D341Med (cell line): ENCODE measurements at regions not wholly inside any gene's neighbourhood (a gene's known extent, or its start where the extent isn't known, plus 50 kb on each side); places are given as distances from the start of the nearest gene placed in this dataset.

Experiments
- DNase-seq: peaks from one replicate; pipeline ENCODE4 v3.0.0; 2012; ENCODE audit warnings: low spot score

GRCh38 chr4:56206258-56206657, 181.0 kb downstream of the AASDH start:
- no peak for DNase-seq

DNA sequence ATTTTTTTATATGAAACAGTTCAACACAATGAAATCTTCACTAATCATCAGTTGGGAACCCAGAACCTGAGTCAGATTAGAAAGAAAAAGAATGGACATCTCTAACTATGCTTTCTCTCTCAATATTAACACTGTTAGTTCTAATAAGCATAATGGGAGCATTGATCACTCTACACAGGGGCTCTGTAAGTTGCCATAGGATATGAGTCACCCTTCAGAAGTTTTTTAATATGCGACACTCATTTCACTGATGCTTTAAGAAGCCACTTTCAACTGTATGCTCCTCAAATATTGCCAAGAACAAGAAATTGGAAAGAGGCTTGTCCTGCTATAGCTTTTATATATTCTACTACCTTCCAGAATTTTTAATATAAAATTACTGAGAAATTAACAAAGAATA, 187.0 kb downstream of the AASDH start:
- no peak for DNase-seq

DNA sequence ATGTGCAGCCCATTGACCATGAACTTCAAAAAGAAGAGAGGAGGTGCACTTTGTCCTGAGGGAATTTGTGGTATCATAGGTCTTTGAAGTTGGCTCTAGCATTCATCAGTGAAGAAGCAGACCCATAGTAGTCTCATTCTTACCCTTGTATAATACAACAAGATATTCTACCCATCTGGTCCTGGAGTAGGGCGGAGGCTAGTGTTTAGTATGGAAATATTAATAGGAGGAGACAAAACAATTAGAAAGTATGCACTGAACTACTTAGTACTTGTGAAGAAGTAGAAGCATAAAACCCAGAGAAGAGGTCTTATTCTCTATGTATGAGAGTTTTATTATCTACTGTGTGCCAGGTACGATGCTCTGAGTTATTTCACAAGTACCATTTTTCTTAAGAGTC, 189.0 kb downstream of the AASDH start:
- no peak for DNase-seq

DNA sequence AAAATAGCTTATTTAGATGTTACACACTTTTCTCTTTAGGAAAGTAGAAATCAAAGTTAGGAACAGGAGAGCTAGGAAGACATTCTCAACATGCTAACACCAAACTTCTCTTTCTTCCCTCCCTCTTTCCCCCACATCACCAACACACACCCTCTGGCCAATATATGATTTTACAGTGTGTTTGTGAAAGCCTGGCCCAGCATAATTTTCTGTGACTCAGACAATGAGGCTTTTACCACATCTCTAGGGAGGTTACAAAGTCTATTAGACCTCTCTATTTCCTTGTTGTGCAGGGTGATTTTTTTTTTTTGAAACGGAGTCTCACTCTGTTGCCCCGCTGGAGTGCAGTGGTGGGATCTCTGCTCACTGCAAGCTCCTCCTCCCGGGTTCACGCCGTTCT, 189.9 kb downstream of the AASDH start:
- DNase-seq: no peak

DNA sequence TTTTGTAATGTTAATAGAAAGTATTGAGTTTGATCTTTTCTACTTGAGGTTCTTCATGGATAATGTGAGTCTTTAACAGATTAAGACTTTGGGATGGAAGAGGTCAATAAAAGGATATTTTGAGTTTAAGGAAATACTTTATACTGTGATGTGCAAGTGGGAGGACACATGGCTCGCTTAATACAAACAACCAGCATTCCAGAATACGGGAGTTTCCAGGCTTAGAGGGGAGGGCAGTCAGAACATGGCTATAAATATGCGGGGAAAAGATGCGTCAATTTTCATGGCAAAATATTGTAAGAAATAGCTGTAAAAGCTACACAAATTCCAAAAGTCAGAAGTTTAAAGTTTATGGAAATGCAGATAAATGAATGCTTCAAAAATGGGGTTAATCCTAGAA, 192.3 kb downstream of the AASDH start:
- no peak for DNase-seq

DNA sequence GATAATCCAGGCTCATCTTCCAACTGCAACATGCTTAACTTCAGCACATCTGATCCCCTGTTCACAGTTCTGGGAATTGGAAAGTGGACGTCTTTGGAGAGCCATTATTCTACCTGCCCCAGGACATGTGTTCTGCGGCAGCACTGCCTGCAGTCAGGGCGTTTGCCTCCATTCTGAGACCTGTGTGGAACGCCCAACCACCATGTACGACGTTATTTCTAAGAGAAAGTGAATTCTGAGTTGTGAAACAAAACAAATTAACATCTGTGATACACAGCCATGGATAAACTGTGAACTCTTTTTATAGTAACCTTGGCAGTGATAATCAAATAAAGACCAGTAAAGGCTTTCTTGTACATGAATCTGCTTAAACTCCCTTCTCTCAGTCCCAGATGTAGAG, 195.8 kb downstream of the AASDH start:
- DNase-seq: no peak

DNA sequence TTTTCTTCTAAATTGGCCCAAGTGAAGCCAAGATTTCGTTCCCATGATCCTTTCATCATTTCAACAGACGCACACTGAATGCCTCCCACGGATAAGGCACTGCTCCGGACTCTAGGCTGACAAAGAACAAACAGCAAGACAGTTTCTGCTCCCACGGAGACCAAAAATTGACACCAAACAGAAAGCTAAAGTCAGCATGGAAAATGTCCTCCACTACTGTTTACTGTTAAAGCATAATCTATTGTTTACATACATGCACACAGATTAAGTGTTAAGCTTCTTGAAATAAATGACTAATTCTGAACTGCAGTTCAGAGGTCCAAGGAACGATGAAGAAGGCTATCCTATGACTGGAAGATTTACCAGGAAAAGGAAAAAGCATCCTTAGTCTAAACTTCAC, 199.6 kb downstream of the AASDH start:
- DNase-seq: no peak

DNA sequence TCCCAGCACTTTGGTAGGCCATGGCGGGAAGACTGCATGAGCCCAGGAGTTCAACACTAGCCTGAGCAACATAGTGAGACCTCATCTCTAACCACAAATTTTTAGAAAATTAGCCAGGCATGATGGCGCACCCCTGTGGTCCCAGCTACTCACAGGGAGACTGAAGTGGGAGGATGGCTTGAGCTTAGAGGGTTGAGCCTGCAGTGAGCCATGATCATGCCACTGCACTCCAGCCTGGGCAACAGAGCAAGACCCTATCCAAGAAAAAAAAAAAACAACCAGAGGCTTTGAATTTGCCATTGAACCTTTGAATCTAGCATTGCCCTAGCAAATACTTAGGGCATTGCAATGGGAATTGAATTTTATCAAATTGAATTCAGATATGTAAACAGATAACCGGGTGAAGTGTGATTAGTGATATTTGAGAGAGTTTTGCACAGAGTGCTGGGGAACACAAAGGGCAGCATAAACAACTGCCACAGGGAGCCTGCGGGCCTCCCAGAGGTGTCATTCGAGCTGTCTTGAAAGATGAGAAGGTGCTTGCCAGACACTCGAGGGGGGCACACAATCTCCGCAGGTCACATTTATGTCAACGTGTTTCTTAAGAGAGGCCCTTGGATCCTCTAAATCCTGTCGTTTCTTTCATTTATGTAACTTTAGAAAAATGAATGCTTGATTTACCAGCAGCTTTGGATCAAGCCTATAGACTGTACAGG, 200.3 kb downstream of the AASDH start:
- no peak for DNase-seq

GRCh38 chr4:56185901-56186300, 201.4 kb downstream of the AASDH start:
- peak; percentile 45 for DNase-seq

DNA sequence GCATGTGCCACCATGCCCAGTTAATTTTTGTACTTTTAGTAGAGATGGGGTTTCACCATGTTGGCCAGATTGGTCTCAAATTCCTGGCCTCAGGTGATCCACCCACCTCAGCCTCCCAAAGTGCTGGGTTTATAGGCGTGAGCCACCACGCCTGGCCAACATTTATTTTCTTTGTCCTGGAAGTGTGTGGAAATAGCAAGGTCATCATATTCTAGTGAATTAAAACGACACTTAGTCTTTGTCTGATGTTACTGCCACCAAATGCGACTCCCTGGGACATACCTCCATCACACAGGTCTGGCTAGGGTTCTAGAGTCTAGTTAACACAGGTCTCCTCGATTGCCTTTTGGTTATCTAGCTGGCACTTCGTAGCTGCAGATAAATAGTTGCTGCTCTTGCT, 203.1 kb downstream of the AASDH start:
- DNase-seq: no peak

DNA sequence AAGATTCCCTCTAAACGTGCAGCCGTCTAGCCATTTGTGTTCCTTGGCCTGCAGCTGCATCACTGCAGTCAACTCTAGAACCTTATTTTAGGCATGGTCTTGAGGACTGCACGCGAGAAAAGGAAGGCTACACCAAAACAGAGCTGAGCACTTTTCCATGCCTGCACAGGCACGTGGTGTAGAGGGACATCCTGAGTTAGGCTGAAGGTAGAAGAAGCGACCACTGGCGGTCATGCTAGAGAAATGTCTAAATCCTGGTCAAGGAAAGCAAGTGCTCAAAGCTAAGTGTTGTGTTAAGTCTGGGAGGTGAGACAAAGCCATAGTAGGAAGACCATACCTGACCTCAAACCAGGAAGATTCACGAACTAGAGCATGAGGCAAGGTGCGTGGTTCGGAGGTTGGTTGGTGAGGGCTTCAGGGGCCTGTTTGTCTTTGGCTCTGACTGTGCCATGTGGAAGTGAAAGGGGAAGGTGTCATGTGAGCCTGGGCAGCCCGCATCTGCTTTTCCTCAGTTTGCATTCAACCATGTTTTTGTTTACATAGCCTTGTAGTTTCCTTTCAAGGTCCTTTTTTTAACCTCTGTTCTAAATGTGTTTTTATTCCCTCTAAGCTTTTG, 203.8 kb downstream of the AASDH start:
- DNase-seq: no peak

GRCh38 chr4:56182356-56182755, 204.9 kb downstream of the AASDH start:
- no peak for DNase-seq

DNA sequence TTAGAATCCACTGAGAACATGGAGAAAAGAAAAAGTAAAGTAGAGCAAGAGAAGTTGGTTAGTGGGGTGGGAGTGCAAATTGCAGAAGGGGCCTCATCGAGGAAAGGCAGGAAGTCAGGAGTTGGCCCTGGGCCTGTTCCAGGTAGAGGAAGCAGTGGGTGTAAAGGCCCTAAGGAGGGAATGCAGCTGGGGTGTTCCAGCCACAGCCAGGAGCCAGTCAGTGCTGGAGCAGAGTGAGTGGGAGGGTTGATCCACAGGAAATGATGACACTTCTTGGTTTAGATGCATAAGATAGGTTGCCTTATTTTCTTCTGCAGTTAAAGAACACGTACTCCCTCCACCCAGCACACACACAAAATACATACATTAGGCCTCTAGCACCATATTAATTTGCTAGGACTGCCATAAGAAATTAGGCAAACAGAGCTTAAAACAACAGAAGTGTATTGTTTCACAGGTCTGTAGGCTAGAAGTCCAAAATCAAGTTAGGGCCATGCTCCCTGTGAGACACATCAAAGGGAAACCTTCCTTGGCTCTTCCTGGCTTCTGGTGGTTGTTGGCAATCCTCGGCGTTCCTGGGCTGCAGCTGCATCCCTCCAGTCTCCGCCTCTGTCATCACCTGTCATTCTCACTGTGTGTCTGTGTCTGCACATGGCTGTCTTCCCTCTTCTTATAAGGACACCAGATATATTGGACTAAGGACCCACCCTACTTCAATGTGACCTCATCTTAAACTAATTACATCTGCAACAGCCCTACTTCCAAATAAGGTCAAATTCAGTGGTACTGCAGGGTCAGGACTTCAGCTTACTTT, 205.9 kb downstream of the AASDH start:
- no peak for DNase-seq

DNA sequence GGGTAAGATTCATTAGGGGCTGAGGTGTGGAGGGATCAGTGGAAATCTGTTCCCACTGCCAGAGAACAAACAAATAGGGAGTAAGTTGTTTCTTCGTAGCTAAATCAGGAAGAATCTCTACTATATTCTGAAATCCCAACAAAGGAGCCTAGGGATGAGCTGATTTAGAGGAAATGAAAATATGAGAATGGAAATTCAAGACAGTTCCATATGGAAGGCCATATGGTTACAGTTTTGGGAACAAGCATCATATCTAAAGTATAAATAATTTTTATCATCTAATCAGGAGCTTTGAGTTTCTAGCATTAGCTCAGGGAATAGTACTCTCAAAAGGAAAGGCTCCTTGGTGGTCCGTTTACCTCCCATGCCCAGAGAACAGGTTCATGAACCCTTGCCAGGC, 218.2 kb downstream of the AASDH start:
- no peak for DNase-seq

- DNase-seq: no peak
These were observed 216.2 kb downstream of the CEP135 start for GRCh38 chr4:56164907-56165306.

GRCh38 chr4:56160636-56161035, 211.9 kb downstream of the CEP135 start:
- no peak for DNase-seq

DNA sequence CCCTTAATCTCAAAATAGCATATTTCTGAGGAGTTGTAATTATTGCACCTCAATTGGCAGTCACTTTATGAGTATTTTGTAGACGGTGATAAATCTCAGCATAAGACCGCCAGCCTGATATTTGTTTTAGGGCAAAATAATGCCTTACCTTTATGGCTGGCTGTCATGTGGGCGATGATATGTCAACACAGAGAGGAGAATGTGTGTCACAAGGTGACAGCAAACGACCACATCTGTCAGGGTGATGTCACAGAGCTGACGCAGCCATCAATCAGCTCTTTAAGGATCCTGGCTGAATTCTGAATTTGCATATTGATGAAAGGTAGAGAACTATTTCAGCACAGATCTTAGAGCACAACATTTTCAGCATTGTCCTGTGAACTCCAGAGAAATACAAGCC, 209.7 kb downstream of the CEP135 start:
- DNase-seq: no peak

- DNase-seq: no peak
These were observed 207.4 kb downstream of the CEP135 start for GRCh38 chr4:56156141-56156540.

DNA sequence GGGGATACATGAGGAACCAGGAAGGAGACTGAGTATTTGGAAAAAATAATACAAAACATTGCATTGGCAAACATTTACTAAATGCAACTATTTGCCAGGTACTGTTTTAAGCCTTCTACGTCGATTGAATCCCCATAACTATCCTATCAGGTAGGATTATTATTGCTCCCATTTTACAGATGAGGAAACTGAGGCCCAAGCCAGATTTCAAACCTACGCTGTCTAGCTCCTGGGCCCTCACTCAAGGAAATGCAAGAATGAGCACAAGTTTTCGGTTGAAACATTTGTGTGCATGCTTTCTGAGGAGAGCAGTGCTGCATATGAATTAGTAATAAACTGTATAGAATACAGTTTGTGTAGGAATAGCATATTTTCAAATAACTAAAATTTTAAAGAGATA, 206.7 kb downstream of the CEP135 start:
- no peak for DNase-seq

DNA sequence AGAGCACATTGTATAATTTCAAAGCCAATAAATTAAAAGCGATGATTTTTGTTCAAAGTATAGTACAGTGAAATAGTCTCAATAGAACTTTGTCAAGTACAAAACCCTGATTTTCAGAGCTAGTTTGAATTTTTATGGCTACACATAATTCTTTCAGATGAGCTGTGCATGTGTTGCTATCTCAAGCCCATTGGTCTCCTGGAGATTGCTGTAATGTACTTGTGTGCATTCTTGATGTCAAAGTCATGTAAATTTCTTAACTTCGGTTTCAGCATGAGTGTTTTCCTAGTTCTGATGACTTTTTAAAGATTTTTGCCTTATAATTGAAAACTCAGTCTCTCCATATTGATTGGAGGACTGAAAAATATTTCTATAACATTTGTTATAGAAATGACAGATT, 200.8 kb downstream of the CEP135 start:
- DNase-seq: no peak

- no peak for DNase-seq
These were observed 199.7 kb downstream of the CEP135 start for GRCh38 chr4:56148428-56148827.

DNA sequence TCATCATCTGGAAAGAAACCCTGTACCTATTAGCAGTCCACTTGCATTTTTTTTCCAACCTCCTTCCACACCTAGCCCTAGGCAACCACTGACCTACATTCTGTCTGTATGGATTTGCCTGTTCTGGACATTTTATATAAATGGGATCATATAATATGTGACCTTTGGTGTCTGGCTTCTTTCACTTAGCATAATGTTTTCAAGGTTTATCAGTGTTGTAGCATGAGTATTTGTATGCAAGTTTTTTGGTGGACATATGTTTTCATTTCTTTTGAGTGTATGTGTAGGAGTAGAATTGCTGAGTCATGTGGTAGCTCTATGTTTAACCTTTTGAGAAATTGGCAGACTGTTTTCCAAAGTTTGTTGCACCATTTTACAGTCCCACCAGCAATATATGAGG, 198.6 kb downstream of the CEP135 start:
- DNase-seq: no peak

- DNase-seq: no peak
These were observed 198.2 kb downstream of the CEP135 start for GRCh38 chr4:56146956-56147355.
